Panc1 (cell line): ENCODE measurements at regions not wholly inside any gene's neighbourhood (a gene's known extent, or its start where the extent isn't known, plus 50 kb on each side); places are given as distances from the start of the nearest gene placed in this dataset.

Source experiments
- ATAC-seq: fragments of 200-7000 bp; cut with Tn5 transposase; 2 replicates; pipeline ENCODE4 v1.9.1; 2020; ENCODE audit warnings: mild to moderate bottlenecking, moderate library complexity
- BruUV-seq: library from RNA; stranded (reverse); fragments of 400-500 nt; replicated peaks from 2 replicates; lab custom pipeline; 2021; lab: Mats Ljungman, UMichigan
- CTCF ChIA-PET: fragments of 300-600 bp; sonication (Branson Sonifier 250); formaldehyde crosslinking; loops from one replicate; lab custom pipeline; 2022; ENCODE audit warnings: antibody characterized with exemption; lab: Charles Lee
- POLR2A ChIA-PET: fragments of 300-600 bp; sonication (Branson Sonifier 250); formaldehyde crosslinking; loops from one replicate; lab custom pipeline; 2022; ENCODE audit warnings: antibody characterized with exemption; lab: Charles Lee
- DNase-seq: peaks from one replicate; pipeline ENCODE4 v3.0.0-alpha.2; 2010; ENCODE audit warnings: low read depth, low spot score
- H3K27ac ChIP-seq: 2 replicates; pipeline ENCODE4 v1.5.1; 2011; ENCODE audit warnings: mild to moderate bottlenecking, low read length, inconsistent platforms
- H3K27me3 ChIP-seq: fragments of 200-500 bp; sonication (Bioruptor generic); 2 replicates; pipeline ENCODE4 v1.6.0; 2014; ENCODE audit warnings: low read length, inconsistent platforms; ENCODE audit not compliant: control insufficient read depth, insufficient read depth
- H3K36me3 ChIP-seq: fragments of 200-500 bp; sonication (Bioruptor generic); 2 replicates; pipeline ENCODE4 v1.5.1; 2014; ENCODE audit warnings: inconsistent platforms, mild to moderate bottlenecking, low read length, moderate library complexity; ENCODE audit not compliant: control insufficient read depth, insufficient read depth
- H3K4me1 ChIP-seq: 2 replicates; pipeline ENCODE4 v1.5.1; 2011; ENCODE audit warnings: inconsistent platforms, mild to moderate bottlenecking, low read length, moderate library complexity; ENCODE audit not compliant: control insufficient read depth, insufficient read depth
- H3K4me3 ChIP-seq, 2 experiments: 2 replicates each; pipeline ENCODE4 v1.5.1; 2011 to 2012; ENCODE audit warnings: low read depth in 2 of 2, low read length in 2 of 2, mild to moderate bottlenecking in 2 of 2, inconsistent platforms in 1 of 2, moderate library complexity in 1 of 2
- H3K9me3 ChIP-seq: fragments of 200-500 bp; sonication (Bioruptor generic); 2 replicates; pipeline ENCODE4 v1.5.1; 2014; ENCODE audit warnings: low read depth, mild to moderate bottlenecking, inconsistent platforms, low read length, moderate library complexity; ENCODE audit not compliant: control insufficient read depth, insufficient read depth
- CTCF ChIP-seq: fragments of 450-650 bp; IDR thresholded peaks from 2 replicates; pipeline ENCODE4 v1.5.1; 2017; ENCODE audit warnings: mild to moderate bottlenecking
- POLR2AphosphoS5 ChIP-seq: IDR thresholded peaks from 2 replicates; pipeline ENCODE4 v1.6.1; 2012; ENCODE audit warnings: mild to moderate bottlenecking, low read depth, low read length, moderate library complexity
- SIN3A ChIP-seq: IDR thresholded peaks from 2 replicates; pipeline ENCODE4 v1.6.1; 2012; ENCODE audit warnings: low read depth, mild to moderate bottlenecking, low read length, moderate library complexity, borderline replicate concordance; ENCODE audit not compliant: insufficient read depth
- TCF7L2 ChIP-seq: IDR thresholded peaks from 2 replicates; pipeline ENCODE4 v1.6.1; 2011; ENCODE audit warnings: mild to moderate bottlenecking, low read depth, low read length, inconsistent platforms
- in situ Hi-C: cut with HindIII; loops from 2 replicates; pipeline ENCODE4 v1.10.0; 2016; ENCODE audit warnings: low sequenced_read_pairs, low pct_unique_long_range_greater_than_20kb
- intact Hi-C: fragments of 100-400 bp; cut with micrococcal nuclease; formaldehyde crosslinking; loops from one replicate; pipeline ENCODE4 v1.10.0; 2022; ENCODE audit not compliant: unreplicated experiment
- TF ChIP-seq, protein P1 (sequence below), 2 experiments: IDR thresholded peaks; 2 replicates each; pipeline ENCODE4 v1.6.1; 2011 to 2012; ENCODE audit warnings: low read depth in 2 of 2, control low read depth in 1 of 2, low read length in 1 of 2, mild to moderate bottlenecking in 1 of 2, moderate library complexity in 1 of 2; ENCODE audit not compliant: insufficient read depth in 1 of 2

DNA sequence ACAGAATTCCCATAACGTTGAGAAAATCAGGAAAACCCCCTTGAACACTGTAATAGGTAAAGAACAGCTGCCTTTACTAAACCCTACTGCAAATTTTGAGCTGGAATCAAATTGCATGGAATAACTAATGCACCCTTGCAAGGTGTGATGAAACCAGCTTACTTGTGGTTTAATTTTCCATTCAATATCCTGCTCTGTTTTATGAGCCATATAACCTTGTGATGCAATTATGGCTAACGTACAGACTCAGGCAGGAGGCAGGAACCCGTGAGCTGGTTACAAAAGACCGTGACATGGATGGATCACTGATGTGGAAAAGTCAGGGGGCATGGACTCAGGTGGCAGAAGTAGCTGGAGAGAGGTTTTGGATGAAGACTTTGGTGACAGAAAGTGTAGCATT, 438.6 kb downstream of the COG6 start:
- ATAC-seq = no peak
- Histone ChIP-seq H3K9me3 (no peaks in the 10 kb centered on the region), H3K36me3 (no peaks in the 10 kb centered on the region), H3K4me1 (no peaks in the 10 kb centered on the region), H3K4me3 (no peak overlapping the region), H3K27me3 (no peaks in the 10 kb centered on the region), H3K27ac (no peak overlapping the region)
- no peak for DNase-seq
- in situ Hi-C loops = no loop called here
- BruUV-seq = no TSS peak
- TF ChIP-seq, protein P1, sequence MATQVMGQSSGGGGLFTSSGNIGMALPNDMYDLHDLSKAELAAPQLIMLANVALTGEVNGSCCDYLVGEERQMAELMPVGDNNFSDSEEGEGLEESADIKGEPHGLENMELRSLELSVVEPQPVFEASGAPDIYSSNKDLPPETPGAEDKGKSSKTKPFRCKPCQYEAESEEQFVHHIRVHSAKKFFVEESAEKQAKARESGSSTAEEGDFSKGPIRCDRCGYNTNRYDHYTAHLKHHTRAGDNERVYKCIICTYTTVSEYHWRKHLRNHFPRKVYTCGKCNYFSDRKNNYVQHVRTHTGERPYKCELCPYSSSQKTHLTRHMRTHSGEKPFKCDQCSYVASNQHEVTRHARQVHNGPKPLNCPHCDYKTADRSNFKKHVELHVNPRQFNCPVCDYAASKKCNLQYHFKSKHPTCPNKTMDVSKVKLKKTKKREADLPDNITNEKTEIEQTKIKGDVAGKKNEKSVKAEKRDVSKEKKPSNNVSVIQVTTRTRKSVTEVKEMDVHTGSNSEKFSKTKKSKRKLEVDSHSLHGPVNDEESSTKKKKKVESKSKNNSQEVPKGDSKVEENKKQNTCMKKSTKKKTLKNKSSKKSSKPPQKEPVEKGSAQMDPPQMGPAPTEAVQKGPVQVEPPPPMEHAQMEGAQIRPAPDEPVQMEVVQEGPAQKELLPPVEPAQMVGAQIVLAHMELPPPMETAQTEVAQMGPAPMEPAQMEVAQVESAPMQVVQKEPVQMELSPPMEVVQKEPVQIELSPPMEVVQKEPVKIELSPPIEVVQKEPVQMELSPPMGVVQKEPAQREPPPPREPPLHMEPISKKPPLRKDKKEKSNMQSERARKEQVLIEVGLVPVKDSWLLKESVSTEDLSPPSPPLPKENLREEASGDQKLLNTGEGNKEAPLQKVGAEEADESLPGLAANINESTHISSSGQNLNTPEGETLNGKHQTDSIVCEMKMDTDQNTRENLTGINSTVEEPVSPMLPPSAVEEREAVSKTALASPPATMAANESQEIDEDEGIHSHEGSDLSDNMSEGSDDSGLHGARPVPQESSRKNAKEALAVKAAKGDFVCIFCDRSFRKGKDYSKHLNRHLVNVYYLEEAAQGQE (IDR thresholded peaks at IDR 0.05; ENCODE audit: insufficient read depth in 1 of 2, low read depth in 2 of 2, low read length in 1 of 2) = no peak
- TF ChIP-seq POLR2AphosphoS5 (no peak), CTCF (no peak), SIN3A (no peak), TCF7L2 (no peak)
- POLR2A ChIA-PET = no interaction called here
- CTCF ChIA-PET = no interaction called here
- intact Hi-C loops = no loop called here

DNA sequence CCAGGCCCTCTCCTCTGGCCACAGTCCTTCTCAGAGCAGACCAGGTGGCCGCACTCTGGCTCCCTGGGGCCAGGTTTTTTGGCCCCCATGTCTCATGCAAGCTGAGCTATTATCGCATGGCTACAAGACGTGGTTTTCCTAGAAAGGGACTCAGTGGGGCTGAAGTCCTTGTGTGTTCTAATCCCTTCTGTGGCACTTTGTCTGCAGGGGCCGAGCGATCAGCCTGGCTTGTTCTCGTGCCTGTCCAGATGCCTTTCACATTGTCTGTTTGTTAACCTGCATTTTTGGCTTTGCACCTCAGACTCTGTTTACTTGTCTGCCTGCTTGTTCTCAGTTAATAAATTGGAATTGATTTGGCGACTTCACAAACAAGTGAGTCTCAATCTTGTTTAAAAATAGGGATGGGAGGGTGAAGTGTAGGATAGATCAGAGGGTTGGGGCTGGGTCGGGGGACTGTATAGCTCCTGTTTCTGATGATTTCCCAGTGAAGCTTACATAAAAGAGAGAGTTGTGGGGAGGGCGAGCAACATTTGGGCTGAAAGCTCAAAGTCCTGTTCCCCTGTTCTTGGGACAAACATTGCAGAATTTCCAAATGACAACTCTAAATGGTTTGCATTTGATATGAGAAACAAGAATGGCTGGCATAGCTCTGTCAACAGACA, 440.4 kb downstream of the COG6 start:
- Histone ChIP-seq H3K4me3 (no peak overlapping the region), H3K27ac (no peak overlapping the region), H3K4me1 (no peaks in the 10 kb centered on the region), H3K36me3 (no peaks in the 10 kb centered on the region), H3K27me3 (no peaks in the 10 kb centered on the region), H3K9me3 (no peaks in the 10 kb centered on the region)
- in situ Hi-C loops = no loop called here
- intact Hi-C loops = no loop called here
- TF ChIP-seq CTCF (no peak), POLR2AphosphoS5 (no peak), TCF7L2 (no peak), SIN3A (no peak)
- TF ChIP-seq, protein P1 (IDR thresholded peaks at IDR 0.05; ENCODE audit: insufficient read depth in 1 of 2, low read depth in 2 of 2, low read length in 1 of 2) = no peak
- POLR2A ChIA-PET = no interaction called here
- no TSS peak for BruUV-seq
- no peak for DNase-seq
- no peak for ATAC-seq
- CTCF ChIA-PET = no interaction called here
